ENCODE measurements at regions not wholly inside any gene's neighbourhood (a gene's known extent, or its start where the extent isn't known, plus 50 kb on each side); places are given as distances from the start of the nearest gene placed in this dataset.

- TF ChIP-seq CTCF (IDR thresholded peaks at IDR 0.05; ENCODE audit: borderline replicate concordance, extremely low read depth, low read length, poor library complexity, severe bottlenecking) (no peak), EZH2 (IDR thresholded peaks at IDR 0.05; ENCODE audit: borderline replicate concordance, low read depth, low read length, severe bottlenecking) (no peak)
These were observed 194.5 kb upstream of the SPOPL start for GRCh38 chr2:138307099-138307498.
